ENCODE measurements at regions not wholly inside any gene's neighbourhood (a gene's known extent, or its start where the extent isn't known, plus 50 kb on each side); places are given as distances from the start of the nearest gene placed in this dataset.
A peak's percentile ranks its signal among the peaks of the same experiment; 100 is the strongest.

- no peak for DNase-seq (ENCODE audit: low spot score)
These were observed 144.0 kb upstream of the MKLN1 start for GRCh38 chr7:131183611-131184119.

- peak; percentile 76 for DNase-seq (ENCODE audit: low spot score)
These were observed 140.9 kb upstream of the MKLN1 start for GRCh38 chr7:131186816-131187215.

- DNase-seq (ENCODE audit: low spot score) = no peak
These were observed 139.0 kb upstream of the MKLN1 start for GRCh38 chr7:131188367-131189339.

- no peak for DNase-seq (ENCODE audit: low spot score)
These were observed 138.2 kb upstream of the MKLN1 start for GRCh38 chr7:131189488-131189887.

GRCh38 chr7:131190146-131190545 lies 137.5 kb upstream of the MKLN1 start:
- DNase-seq (ENCODE audit: low spot score) = peak; percentile 42

- DNase-seq (ENCODE audit: low spot score) = no peak
These were observed 137.1 kb upstream of the MKLN1 start for GRCh38 chr7:131190581-131190980.

GRCh38 chr7:131194070-131194865 lies 133.4 kb upstream of the MKLN1 start:
- no peak for DNase-seq (ENCODE audit: low spot score)

- no peak for DNase-seq (ENCODE audit: low spot score)
These were observed 130.9 kb upstream of the MKLN1 start for GRCh38 chr7:131196803-131197202.

GRCh38 chr7:131197920-131198615 lies 129.6 kb upstream of the MKLN1 start:
- DNase-seq (ENCODE audit: low spot score) = no peak

GRCh38 chr7:131202451-131202850 lies 125.2 kb upstream of the MKLN1 start:
- DNase-seq (ENCODE audit: low spot score) = no peak

GRCh38 chr7:131203291-131203976 lies 124.2 kb upstream of the MKLN1 start:
- no peak for DNase-seq (ENCODE audit: low spot score)

GRCh38 chr7:131208777-131209176 lies 118.9 kb upstream of the MKLN1 start:
- no peak for DNase-seq (ENCODE audit: low spot score)

GRCh38 chr7:131210618-131211017 lies 117.1 kb upstream of the MKLN1 start:
- DNase-seq (ENCODE audit: low spot score) = no peak

GRCh38 chr7:131211500-131211899 lies 116.2 kb upstream of the MKLN1 start:
- DNase-seq (ENCODE audit: low spot score) = no peak

GRCh38 chr7:131212114-131212513 lies 115.6 kb upstream of the MKLN1 start:
- DNase-seq (ENCODE audit: low spot score) = no peak

- no peak for DNase-seq (ENCODE audit: low spot score)
These were observed 108.9 kb upstream of the MKLN1 start for GRCh38 chr7:131218727-131219128.

GRCh38 chr7:131219312-131220041 lies 108.2 kb upstream of the MKLN1 start:
- peak; percentile 87 for DNase-seq (ENCODE audit: low spot score)

- DNase-seq (ENCODE audit: low spot score) = no peak
These were observed 106.6 kb upstream of the MKLN1 start for GRCh38 chr7:131221061-131221460.

GRCh38 chr7:131222171-131222570 lies 105.5 kb upstream of the MKLN1 start:
- DNase-seq (ENCODE audit: low spot score) = no peak

- no peak for DNase-seq (ENCODE audit: low spot score)
These were observed 104.5 kb upstream of the MKLN1 start for GRCh38 chr7:131223151-131223550.

GRCh38 chr7:131224996-131225395 lies 102.7 kb upstream of the MKLN1 start:
- DNase-seq (ENCODE audit: low spot score) = no peak

Data from putamen (tissue), 1 donor.